HG03575 (cell line): ENCODE measurements at regions not wholly inside any gene's neighbourhood (a gene's known extent, or its start where the extent isn't known, plus 50 kb on each side); places are given as distances from the start of the nearest gene placed in this dataset.

Source experiments
- ATAC-seq: cut with Tn5 transposase; IDR thresholded peaks from one replicate; pipeline ENCODE4 v1.9.1; 2021; ENCODE audit not compliant: unreplicated experiment, insufficient number of reproducible peaks, low FRiP score; ENCODE audit errors: extremely low read depth

DNA sequence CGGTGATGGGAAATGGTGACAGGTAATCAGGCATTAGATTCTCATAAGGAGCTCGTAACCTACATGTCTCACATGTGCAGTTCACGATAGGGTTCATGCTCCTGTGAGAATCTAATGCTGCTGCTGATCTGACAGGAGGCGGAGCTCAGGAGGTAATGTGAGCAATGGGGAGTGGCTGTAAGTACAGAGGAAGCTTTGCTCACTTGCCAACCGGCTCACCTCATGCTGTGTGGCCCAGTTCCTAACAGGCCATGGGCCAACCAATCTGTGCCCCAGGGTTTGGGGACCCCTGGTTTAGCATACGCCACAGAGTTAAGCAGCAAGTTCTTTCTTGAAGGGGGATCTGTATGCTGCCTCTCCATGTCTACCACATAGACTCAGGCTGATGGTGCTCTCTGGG is 133.1 kb downstream of the IQUB start:
- no peak for ATAC-seq

DNA sequence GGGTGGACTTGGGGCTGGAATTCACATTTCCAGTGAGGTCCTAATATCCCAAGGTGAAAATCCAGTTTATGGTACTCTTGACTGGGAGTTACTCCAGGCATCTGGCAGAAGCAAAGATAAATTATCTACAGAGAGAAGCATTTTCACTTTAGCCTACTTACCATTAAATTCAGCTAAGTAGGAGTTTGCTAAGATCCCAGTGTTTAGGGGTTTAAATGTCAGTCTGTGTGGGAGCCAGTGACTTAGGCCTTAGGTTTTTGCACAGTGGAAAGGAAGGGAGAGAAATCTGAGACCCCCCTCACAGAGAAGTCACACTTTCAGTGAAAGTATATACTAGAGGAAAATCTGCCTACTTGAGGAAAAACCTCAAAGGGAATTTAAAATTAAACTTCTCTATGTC is 134.2 kb downstream of the IQUB start:
- ATAC-seq, result no peak

GRCh38 chr7:123398921-123399320 is 135.5 kb downstream of the IQUB start:
- no peak for ATAC-seq

DNA sequence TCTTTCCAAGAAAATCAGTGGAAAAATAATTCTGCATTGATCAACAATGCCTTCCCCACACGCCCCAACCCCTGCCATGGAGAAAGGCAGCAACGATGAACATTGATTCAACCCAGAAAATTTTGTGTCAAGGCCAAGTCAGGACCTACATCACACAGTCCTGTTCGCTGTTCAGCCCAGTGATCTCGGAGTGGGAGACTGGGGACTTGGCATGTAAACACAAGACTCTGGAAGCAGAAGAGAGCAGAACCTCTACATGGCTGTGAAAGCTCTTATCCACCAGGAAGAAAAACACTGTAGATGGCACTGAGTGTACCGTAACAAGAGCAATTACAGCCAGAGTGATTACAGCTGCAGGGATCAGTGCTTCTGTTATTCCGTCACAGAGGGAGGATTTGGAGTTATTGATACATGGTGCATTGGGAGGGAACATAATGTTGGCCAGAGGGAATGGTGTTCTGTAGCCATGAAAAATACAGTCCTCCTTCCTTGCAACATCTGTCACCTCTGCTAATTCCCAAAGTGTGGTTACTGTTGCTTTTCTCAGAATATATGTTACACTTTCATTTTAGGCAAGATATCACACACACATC is 136.6 kb downstream of the IQUB start:
- ATAC-seq, result no peak

GRCh38 chr7:123393623-123394022 is 140.8 kb downstream of the IQUB start:
- no peak for ATAC-seq

GRCh38 chr7:123372368-123372767 is 162.0 kb downstream of the IQUB start:
- no peak for ATAC-seq

- peak; percentile 76 for ATAC-seq
Measured at GRCh38 chr7:123367484-123368122, 166.8 kb downstream of the IQUB start.

GRCh38 chr7:123367031-123367430 is 167.3 kb upstream of the SLC13A1 start:
- ATAC-seq, result no peak

- ATAC-seq, result no peak
Measured at GRCh38 chr7:123366626-123367025, 166.9 kb upstream of the SLC13A1 start.

DNA sequence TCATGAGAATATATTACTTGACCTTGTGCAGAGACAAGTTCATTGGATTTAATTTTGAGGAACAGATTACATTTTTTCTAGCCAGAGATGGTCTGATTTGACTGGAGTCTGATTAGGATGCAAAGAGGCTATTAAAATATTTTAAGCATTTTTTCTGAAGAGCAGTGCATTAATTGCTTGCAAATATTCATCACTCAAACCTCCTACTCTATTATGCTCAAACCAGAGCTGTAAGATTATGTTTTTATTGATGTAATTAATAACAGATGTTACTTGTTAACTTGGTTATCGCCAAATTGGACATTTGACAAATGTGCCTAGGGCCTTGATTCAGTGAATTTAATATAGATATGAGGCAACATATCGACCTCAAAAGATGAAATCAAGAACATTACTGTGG is 160.9 kb upstream of the SLC13A1 start:
- no peak for ATAC-seq

- no peak for ATAC-seq
Measured at GRCh38 chr7:123355576-123356190, 155.9 kb upstream of the SLC13A1 start.

DNA sequence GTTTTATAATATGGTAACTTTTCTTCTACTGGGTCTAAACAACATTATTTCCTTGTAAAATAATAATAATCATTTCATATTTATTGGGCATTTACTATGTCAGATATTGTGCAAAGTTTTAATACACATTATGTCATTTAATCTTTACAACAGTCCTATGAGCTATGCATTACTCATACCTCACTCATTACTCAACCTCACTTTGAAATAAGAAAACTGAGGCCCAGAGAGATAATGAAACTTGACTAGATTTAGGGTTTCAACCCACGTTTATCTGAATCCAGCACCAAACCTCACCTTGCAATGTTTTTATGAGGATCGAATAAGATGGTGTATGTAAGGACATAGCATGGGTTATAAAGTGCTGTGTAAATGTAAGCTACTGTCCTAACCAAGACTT is 153.2 kb upstream of the SLC13A1 start:
- ATAC-seq, result no peak

DNA sequence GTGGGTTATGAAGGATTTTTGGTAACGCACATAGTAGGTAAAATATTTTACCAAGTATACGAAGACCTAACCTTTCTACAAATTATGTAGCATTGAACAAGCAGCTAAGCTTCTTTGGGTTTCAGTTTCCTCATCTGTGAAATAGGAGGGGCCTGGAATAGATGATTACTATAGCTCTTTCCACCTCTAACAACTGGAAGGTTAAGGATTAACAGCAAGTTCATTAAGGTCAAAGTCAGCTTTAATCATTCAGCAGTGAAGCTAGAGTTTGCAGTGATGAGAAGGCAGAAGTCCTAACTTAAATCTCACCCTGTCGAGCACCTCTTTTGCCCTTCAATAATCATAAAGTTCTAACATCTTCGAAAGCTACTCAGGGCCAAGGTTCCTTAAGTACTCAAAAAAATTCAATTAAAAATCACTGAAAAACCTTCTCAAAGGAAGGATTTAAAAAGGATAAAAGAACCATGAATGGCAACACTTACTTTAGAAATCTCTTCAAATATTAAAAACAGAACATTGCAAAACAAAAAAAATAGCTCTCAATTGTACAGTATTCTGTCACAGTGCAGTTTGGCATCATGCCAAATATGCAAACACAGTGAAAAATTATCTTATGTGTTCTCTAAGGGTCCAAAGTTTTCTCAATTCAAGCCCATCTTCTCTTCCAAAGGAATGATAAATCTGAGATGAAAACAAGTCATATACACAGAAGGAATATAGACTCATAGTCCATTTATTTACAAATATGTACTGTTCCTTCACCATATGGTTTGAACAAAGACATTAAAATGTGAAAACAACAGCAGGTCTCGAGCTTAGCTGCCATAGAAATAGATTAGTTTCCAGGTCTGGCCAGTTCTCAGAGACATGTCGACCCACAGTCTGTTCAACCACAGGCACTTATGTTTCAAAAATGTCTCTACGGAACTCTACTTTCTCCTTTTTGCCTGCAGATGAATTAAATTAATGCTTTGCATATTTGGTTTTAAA is 152.0 kb upstream of the SLC13A1 start:
- no peak for ATAC-seq

- no peak for ATAC-seq
Measured at GRCh38 chr7:123351027-123351426, 151.3 kb upstream of the SLC13A1 start.

DNA sequence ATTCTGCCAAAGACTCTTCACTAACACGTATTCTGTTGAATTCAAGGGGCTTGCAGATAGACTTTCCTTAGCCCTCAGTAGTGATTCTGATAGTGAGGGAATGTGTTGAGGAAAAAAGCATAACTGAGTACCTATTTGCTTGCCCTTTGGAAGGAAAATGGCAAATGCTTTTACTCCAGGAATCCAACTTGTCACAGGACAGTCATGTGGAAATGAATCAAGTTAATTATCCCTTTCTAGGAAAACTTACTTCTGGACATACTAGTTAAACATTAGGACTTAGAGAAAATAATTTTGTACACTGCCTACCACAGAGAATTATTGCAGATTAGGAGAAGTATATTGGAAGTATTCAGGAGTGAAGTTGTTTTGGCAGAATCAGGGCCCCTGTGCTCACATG is 148.9 kb upstream of the SLC13A1 start:
- no peak for ATAC-seq

DNA sequence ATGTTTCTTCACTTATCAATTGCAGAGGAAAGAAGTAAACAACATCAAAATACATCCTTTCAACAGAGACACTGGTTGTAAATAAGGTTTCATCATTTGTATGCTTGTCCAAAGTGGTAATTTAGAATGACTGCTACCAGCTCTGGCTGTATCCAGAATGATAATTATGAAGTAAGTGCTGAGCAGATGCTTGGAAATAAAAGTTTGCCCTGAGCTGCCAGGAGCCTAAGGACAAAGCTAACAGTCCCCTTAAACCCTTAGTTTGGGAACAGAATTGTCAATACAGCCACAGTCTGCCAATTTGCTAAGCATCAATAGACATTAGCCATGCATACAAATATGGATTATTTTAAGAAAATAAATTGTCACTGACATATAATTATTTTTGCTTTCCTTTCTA is 147.0 kb upstream of the SLC13A1 start:
- no peak for ATAC-seq

GRCh38 chr7:123343611-123344010 is 143.8 kb upstream of the SLC13A1 start:
- ATAC-seq, result no peak

DNA sequence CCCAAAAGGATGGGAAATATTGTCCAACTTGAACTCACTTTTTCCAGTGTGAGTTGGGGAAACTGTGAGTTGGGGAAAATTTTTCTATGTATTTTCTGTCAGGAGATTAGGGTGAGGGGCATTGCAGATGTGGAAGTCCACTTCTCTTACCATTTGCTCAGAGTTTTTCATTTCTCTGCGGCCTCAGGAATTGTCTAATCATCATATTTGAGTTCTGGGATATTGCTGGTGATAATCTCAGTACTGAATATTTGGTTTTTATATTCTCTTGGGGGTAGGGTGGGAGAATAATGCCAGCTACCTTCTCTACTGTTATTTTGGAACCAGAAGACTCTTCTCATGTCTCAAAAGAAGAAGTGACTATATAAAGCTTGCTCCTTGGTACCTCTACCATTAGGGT is 141.3 kb upstream of the SLC13A1 start:
- no peak for ATAC-seq

GRCh38 chr7:123338688-123339087 is 138.9 kb upstream of the SLC13A1 start:
- ATAC-seq, result no peak
